SK-N-MC (cell line): ENCODE measurements at regions not wholly inside any gene's neighbourhood (a gene's known extent, or its start where the extent isn't known, plus 50 kb on each side); places are given as distances from the start of the nearest gene placed in this dataset.

Source experiments
- EZH2 ChIP-seq: fragments of 200-600 bp; sonication (generic); IDR thresholded peaks from one replicate; pipeline ENCODE4 v1.6.1; 2017; ENCODE audit warnings: antibody characterized with exemption
- FOXP2 ChIP-seq: optimal IDR thresholded peaks from 2 replicates; pipeline ENCODE3; 2011; ENCODE audit warnings: mild to moderate bottlenecking, moderate library complexity; ENCODE audit not compliant: insufficient read depth; ENCODE audit errors: extremely low read length, control extremely low read depth
- POLR2AphosphoS5 ChIP-seq: IDR thresholded peaks from 2 replicates; pipeline ENCODE4 v1.6.1; 2012; ENCODE audit warnings: mild to moderate bottlenecking, low read depth, low read length, borderline replicate concordance

DNA sequence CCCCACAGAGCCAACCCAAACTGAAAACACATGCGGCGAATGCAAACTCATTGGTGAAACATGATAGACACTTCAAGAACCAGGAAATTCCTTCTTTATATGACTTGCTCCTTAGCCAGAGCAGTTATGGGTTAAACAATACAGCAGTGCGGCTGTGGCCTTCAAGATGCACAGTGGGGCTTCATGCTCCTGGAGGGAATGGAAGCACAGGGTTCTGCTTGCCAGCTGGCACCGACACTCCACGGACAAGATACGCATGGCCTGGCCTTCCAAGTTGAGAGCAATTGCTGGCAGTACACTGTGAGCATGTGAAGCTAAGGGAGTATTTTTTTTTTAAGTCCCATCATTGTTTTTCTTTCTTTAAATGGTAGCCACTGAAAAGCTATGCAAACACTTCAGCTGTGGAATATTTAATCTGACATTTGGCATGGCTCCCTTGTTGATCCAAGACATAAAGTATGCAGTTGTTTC, 451.6 kb upstream of the CD180 start:
- TF ChIP-seq EZH2: no peak
- TF ChIP-seq POLR2AphosphoS5: peak; percentile 16; the same call in 1 of the 2 replicates
- no peak for TF ChIP-seq FOXP2
